NB4 (cell line): ENCODE measurements at regions not wholly inside any gene's neighbourhood (a gene's known extent, or its start where the extent isn't known, plus 50 kb on each side); places are given as distances from the start of the nearest gene placed in this dataset.

Source experiments
- CTCF ChIP-seq: IDR thresholded peaks from one replicate; pipeline ENCODE4 v1.5.1; 2012; ENCODE audit warnings: low read depth, low read length
- MAX ChIP-seq: IDR thresholded peaks from 2 replicates; pipeline ENCODE4 v1.6.1; 2011; ENCODE audit warnings: low read depth, low read length
- MYC ChIP-seq: IDR thresholded peaks from 2 replicates; pipeline ENCODE4 v1.6.1; 2011; ENCODE audit warnings: low read depth, low read length
- POLR2A ChIP-seq: IDR thresholded peaks from 2 replicates; pipeline ENCODE4 v1.6.1; 2011; ENCODE audit warnings: mild to moderate bottlenecking; ENCODE audit not compliant: insufficient read length; ENCODE audit errors: extremely low read depth

DNA sequence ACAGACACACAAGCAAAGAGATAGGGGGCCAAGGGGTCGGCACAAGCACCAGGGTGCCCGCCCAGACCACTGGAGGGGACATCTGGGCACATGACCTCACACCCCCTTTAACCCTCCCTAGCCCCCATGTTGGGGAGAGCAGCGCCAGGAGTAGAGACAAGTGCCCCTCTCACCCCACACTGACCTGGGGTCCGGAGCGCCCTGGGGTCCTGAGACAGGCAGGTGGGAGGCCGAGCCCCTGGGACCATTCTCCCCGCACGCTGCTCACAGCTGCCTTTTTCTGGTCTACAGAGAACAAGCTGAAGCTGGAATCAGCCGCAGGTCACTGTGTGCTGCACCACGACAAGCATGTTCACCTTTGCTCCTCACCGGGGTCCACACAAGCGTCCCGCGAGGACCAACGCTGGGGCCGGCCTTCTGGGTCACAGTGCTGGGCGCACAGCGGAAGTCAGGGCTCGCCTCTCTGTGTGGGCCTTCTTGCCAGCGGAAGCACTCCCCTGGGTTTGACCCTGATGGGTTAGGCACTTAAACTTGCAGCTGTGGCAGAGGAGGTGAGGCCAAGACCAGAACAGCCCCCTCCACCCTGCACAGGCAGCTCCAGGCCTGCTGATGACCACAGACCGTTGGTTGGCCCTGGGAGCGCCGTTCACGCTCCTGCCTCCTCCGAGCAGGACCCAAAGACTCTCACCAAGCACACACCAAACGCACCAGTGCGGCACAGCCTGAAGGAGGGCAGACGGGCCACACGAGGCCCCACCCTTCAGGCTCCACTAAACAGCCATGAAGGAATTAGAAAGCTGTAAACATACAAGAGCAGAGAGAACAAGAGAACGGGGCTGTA lies 275.3 kb downstream of the EIPR1 start:
- no peak for TF ChIP-seq MAX
- no peak for TF ChIP-seq CTCF
- no peak for TF ChIP-seq POLR2A
- no peak for TF ChIP-seq MYC
